Panc1 (cell line): ENCODE measurements at regions not wholly inside any gene's neighbourhood (a gene's known extent, or its start where the extent isn't known, plus 50 kb on each side); places are given as distances from the start of the nearest gene placed in this dataset.

Experiments used
- POLR2AphosphoS5 ChIP-seq: IDR thresholded peaks from 2 replicates; pipeline ENCODE4 v1.6.1; 2012; ENCODE audit warnings: mild to moderate bottlenecking, low read depth, low read length, moderate library complexity
- SIN3A ChIP-seq: IDR thresholded peaks from 2 replicates; pipeline ENCODE4 v1.6.1; 2012; ENCODE audit warnings: low read depth, mild to moderate bottlenecking, low read length, moderate library complexity, borderline replicate concordance; ENCODE audit not compliant: insufficient read depth
- TF ChIP-seq, protein P1 (sequence below): fragments of 450-650 bp; IDR thresholded peaks from 2 replicates; pipeline ENCODE4 v1.5.1; 2017; ENCODE audit warnings: mild to moderate bottlenecking
- TF ChIP-seq, protein P2 (sequence below), 2 experiments: IDR thresholded peaks; 2 replicates each; pipeline ENCODE4 v1.6.1; 2011 to 2012; ENCODE audit warnings: low read depth in 2 of 2, control low read depth in 1 of 2, low read length in 1 of 2, mild to moderate bottlenecking in 1 of 2, moderate library complexity in 1 of 2; ENCODE audit not compliant: insufficient read depth in 1 of 2

DNA sequence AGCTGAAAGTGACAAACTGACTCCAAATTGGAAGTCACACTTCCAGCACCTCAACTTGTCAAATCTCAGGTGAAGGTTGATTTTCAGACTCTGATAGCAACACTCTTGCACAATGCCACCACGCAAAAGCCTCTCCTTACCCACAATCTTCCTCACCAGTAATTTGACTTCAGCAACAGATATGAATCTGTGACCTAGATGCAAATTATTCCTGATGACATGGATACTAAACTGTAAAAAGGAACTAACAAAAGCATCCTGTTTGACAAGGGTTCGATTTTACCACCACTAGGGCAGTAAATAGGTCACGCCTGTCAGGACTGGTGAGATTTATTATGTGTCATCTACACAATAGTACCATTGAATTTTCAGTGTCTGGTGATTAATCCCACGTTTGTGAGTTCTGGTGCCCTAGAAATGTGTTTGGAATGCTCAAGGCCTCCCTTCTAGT is 134.4 kb upstream of the COL21A1 start:
- TF ChIP-seq, protein P1, sequence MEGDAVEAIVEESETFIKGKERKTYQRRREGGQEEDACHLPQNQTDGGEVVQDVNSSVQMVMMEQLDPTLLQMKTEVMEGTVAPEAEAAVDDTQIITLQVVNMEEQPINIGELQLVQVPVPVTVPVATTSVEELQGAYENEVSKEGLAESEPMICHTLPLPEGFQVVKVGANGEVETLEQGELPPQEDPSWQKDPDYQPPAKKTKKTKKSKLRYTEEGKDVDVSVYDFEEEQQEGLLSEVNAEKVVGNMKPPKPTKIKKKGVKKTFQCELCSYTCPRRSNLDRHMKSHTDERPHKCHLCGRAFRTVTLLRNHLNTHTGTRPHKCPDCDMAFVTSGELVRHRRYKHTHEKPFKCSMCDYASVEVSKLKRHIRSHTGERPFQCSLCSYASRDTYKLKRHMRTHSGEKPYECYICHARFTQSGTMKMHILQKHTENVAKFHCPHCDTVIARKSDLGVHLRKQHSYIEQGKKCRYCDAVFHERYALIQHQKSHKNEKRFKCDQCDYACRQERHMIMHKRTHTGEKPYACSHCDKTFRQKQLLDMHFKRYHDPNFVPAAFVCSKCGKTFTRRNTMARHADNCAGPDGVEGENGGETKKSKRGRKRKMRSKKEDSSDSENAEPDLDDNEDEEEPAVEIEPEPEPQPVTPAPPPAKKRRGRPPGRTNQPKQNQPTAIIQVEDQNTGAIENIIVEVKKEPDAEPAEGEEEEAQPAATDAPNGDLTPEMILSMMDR, result no peak
- TF ChIP-seq, protein P2, sequence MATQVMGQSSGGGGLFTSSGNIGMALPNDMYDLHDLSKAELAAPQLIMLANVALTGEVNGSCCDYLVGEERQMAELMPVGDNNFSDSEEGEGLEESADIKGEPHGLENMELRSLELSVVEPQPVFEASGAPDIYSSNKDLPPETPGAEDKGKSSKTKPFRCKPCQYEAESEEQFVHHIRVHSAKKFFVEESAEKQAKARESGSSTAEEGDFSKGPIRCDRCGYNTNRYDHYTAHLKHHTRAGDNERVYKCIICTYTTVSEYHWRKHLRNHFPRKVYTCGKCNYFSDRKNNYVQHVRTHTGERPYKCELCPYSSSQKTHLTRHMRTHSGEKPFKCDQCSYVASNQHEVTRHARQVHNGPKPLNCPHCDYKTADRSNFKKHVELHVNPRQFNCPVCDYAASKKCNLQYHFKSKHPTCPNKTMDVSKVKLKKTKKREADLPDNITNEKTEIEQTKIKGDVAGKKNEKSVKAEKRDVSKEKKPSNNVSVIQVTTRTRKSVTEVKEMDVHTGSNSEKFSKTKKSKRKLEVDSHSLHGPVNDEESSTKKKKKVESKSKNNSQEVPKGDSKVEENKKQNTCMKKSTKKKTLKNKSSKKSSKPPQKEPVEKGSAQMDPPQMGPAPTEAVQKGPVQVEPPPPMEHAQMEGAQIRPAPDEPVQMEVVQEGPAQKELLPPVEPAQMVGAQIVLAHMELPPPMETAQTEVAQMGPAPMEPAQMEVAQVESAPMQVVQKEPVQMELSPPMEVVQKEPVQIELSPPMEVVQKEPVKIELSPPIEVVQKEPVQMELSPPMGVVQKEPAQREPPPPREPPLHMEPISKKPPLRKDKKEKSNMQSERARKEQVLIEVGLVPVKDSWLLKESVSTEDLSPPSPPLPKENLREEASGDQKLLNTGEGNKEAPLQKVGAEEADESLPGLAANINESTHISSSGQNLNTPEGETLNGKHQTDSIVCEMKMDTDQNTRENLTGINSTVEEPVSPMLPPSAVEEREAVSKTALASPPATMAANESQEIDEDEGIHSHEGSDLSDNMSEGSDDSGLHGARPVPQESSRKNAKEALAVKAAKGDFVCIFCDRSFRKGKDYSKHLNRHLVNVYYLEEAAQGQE (IDR thresholded peaks at IDR 0.05; ENCODE audit: insufficient read depth in 1 of 2, low read depth in 2 of 2, low read length in 1 of 2), result no peak
- TF ChIP-seq POLR2AphosphoS5 (no peak), SIN3A (no peak)
